Esophagus muscularis mucosa (tissue), 4 donors: ENCODE measurements at regions not wholly inside any gene's neighbourhood (a gene's known extent, or its start where the extent isn't known, plus 50 kb on each side); places are given as distances from the start of the nearest gene placed in this dataset.

Source experiments
- DNase-seq: peaks from one replicate; pipeline ENCODE4 v3.0.0-alpha.2; 2017; ENCODE audit errors: extremely low spot score
- H3K27ac ChIP-seq, 4 donors: fragments of 200-600 bp; sonication (generic); replicated peaks in 1 of 4; 1 replicate in 3 of 4; 2 replicates in 1 of 4; pipeline ENCODE4 v1.5.1; 2016 to 2019; ENCODE audit warnings: mild to moderate bottlenecking in 1 of 4
- H3K27me3 ChIP-seq, 4 donors: fragments of 200-600 bp; sonication (generic); one replicate each; pipeline versions ENCODE4 v1.5.1 to v1.6.0; 2016 to 2019
- H3K36me3 ChIP-seq, 4 donors: fragments of 200-600 bp; sonication (generic); one replicate each; pipeline ENCODE4 v1.5.1; 2016 to 2019
- H3K4me1 ChIP-seq, 4 donors: fragments of 200-600 bp; sonication (generic); one replicate each; pipeline ENCODE4 v1.5.1; 2016 to 2019
- H3K4me3 ChIP-seq, 4 donors: fragments of 200-600 bp; sonication (generic); 1 replicate in 2 of 4; 2 replicates in 2 of 4; pipeline ENCODE4 v1.5.1; 2016 to 2019; ENCODE audit warnings: mild to moderate bottlenecking in 4 of 4, moderate library complexity in 1 of 4
- H3K9me3 ChIP-seq, 4 donors: fragments of 200-600 bp; sonication (generic); 1 replicate in 3 of 4; 2 replicates in 1 of 4; pipeline ENCODE4 v1.5.1; 2016 to 2019
- CTCF ChIP-seq, 3 experiments: fragments of 200-600 bp in 2 of 3; fragments of 450-650 bp in 1 of 3; sonication (generic) in 2 of 3; IDR thresholded peaks; one replicate each; pipeline ENCODE4 v1.5.1; 2017 to 2019; ENCODE audit warnings: antibody characterized with exemption in 3 of 3, mild to moderate bottlenecking in 2 of 3, moderate library complexity in 1 of 3
- EP300 ChIP-seq: sonication (generic); formaldehyde crosslinking; IDR thresholded peaks from one replicate; pipeline ENCODE4 v1.6.1; 2017; ENCODE audit warnings: antibody characterized with exemption
- POLR2A ChIP-seq: fragments of 450-650 bp; IDR thresholded peaks from one replicate; pipeline ENCODE4 v1.6.1; 2017; ENCODE audit warnings: antibody characterized with exemption, moderate library complexity, mild to moderate bottlenecking, low read depth
- POLR2AphosphoS5 ChIP-seq, 2 donors: sonication (generic); formaldehyde crosslinking; IDR thresholded peaks; one replicate each; pipeline ENCODE4 v1.6.1; 2017; ENCODE audit warnings: antibody characterized with exemption in 2 of 2
- WGBS: methylation state at CpG from one replicate; pipeline ENCODE4 v1.1.5; 2018; 5-methylcytosine and 5-hydroxymethylcytosine counted together
- intact Hi-C: fragments of 100-400 bp; cut with DNase I; formaldehyde crosslinking; loops from one replicate; pipeline ENCODE4 v1.15.1; 2023

GRCh38 chr6:2496291-2496690 is 250.9 kb upstream of the GMDS start:
- H3K27me3 ChIP-seq: no peaks in the 10 kb centered on the region
- intact Hi-C loops: no loop called here
- no peaks in the 10 kb centered on the region for H3K36me3 ChIP-seq
- H3K27ac ChIP-seq: no peak overlapping the region
- WGBS: 90% methylated on average over 7 of the region's 8 CpGs
- no peak for TF ChIP-seq CTCF (IDR thresholded peaks at IDR 0.05)
- no peak for TF ChIP-seq POLR2AphosphoS5 (IDR thresholded peaks at IDR 0.05)
- TF ChIP-seq POLR2A: no peak
- TF ChIP-seq EP300: no peak
- H3K9me3 ChIP-seq: no peaks in the 10 kb centered on the region
- DNase-seq: no peak
- H3K4me3 ChIP-seq: no peak overlapping the region
- no peaks in the 10 kb centered on the region for H3K4me1 ChIP-seq

- 82% methylated on average over 12 of the region's 12 CpGs for WGBS
- DNase-seq: no peak
Observed at GRCh38 chr6:2492686-2493523, 247.5 kb upstream of the GMDS start.

GRCh38 chr6:2491137-2491536 is 245.7 kb upstream of the GMDS start:
- DNase-seq: no peak
- no peaks in the 10 kb centered on the region for H3K36me3 ChIP-seq
- no peaks in the 10 kb centered on the region for H3K9me3 ChIP-seq
- H3K27ac ChIP-seq: no peak overlapping the region
- WGBS: 96% methylated on average over 14 of the region's 14 CpGs
- H3K4me1 ChIP-seq: no peaks in the 10 kb centered on the region
- no peak overlapping the region for H3K4me3 ChIP-seq
- H3K27me3 ChIP-seq: no peaks in the 10 kb centered on the region
- no peak for TF ChIP-seq POLR2AphosphoS5 (IDR thresholded peaks at IDR 0.05)
- TF ChIP-seq CTCF (IDR thresholded peaks at IDR 0.05): no peak
- TF ChIP-seq POLR2A: no peak
- no peak for TF ChIP-seq EP300
- intact Hi-C loops: no loop called here

More at GRCh38 chr6:2492686-2493523, 247.5 kb upstream of the GMDS start:
- no peaks in the 10 kb centered on the region for H3K27me3 ChIP-seq
- H3K27ac ChIP-seq: no peak overlapping the region
- no peaks in the 10 kb centered on the region for H3K9me3 ChIP-seq
- intact Hi-C loops: no loop called here
- H3K4me1 ChIP-seq: no peaks in the 10 kb centered on the region
- H3K4me3 ChIP-seq: no peak overlapping the region
- H3K36me3 ChIP-seq: no peaks in the 10 kb centered on the region
- TF ChIP-seq POLR2AphosphoS5 (IDR thresholded peaks at IDR 0.05) (no peak), EP300 (no peak), POLR2A (no peak), CTCF (IDR thresholded peaks at IDR 0.05) (no peak)

- no peak for DNase-seq
- intact Hi-C loops: no loop called here
- H3K36me3 ChIP-seq: no peaks in the 10 kb centered on the region
- H3K27ac ChIP-seq: no peak overlapping the region
- WGBS: 94% methylated on average over 6 of the region's 6 CpGs
- no peak overlapping the region for H3K4me3 ChIP-seq
- H3K4me1 ChIP-seq: no peaks in the 10 kb centered on the region
- no peaks in the 10 kb centered on the region for H3K9me3 ChIP-seq
- no peak for TF ChIP-seq CTCF (IDR thresholded peaks at IDR 0.05)
- TF ChIP-seq POLR2A: no peak
- TF ChIP-seq POLR2AphosphoS5 (IDR thresholded peaks at IDR 0.05): no peak
- TF ChIP-seq EP300: no peak
- H3K27me3 ChIP-seq: no peaks in the 10 kb centered on the region
Observed at GRCh38 chr6:2488578-2488977, 243.2 kb upstream of the GMDS start.

GRCh38 chr6:2485116-2485515 is 239.7 kb upstream of the GMDS start:
- no peak for DNase-seq
- 71% methylated on average over 7 of the region's 7 CpGs for WGBS
- Histone ChIP-seq H3K27ac (no peak overlapping the region), H3K27me3 (no peaks in the 10 kb centered on the region), H3K4me1 (peaks cover 5 to 11% (median 9%) of the 10 kb centered on the region in 4 donors), H3K36me3 (no peaks in the 10 kb centered on the region), H3K4me3 (no peak overlapping the region), H3K9me3 (peaks cover 0 to 5% (median 0%) of the 10 kb centered on the region in 4 donors)
- TF ChIP-seq POLR2AphosphoS5 (IDR thresholded peaks at IDR 0.05): no peak
- no peak for TF ChIP-seq EP300
- TF ChIP-seq POLR2A: no peak
- TF ChIP-seq CTCF (IDR thresholded peaks at IDR 0.05): no peak
- intact Hi-C loops: no loop called here
